GM11168 (cell line): ENCODE measurements at regions not wholly inside any gene's neighbourhood (a gene's known extent, or its start where the extent isn't known, plus 50 kb on each side); places are given as distances from the start of the nearest gene placed in this dataset.
"Not testable (repeated sequence)": the region's sequence is repeated elsewhere in the genome, so short reads cannot be mapped to it uniquely, and the experiment has no call there.

Experiments
- in situ Hi-C: fragments of 300-500 bp; cut with MboI; formaldehyde crosslinking; loops from one replicate; pipeline ENCODE4 v1.12.0; 2022; ENCODE audit warnings: low sequenced_read_pairs; ENCODE audit not compliant: unreplicated experiment

DNA sequence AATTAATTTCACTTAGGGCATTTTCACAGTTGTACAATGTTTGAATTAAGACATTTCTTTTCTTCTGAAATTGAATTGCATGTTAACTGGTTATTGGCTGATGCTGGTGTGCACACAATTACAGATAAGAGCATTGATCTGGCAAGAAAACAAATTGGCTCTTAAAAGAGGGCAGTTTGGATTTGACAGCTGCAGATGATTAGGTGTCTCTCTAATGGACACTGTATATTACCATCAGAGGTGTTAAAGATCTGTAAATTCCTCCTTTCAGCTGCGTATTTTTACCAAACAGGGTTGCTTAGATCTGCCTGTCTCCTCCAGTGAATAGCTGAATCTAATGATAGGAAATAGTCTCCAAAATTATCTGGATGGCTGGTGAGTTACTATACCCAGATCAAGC is 198.5 kb downstream of the BLID start:
- in situ Hi-C loops = no loop called here

DNA sequence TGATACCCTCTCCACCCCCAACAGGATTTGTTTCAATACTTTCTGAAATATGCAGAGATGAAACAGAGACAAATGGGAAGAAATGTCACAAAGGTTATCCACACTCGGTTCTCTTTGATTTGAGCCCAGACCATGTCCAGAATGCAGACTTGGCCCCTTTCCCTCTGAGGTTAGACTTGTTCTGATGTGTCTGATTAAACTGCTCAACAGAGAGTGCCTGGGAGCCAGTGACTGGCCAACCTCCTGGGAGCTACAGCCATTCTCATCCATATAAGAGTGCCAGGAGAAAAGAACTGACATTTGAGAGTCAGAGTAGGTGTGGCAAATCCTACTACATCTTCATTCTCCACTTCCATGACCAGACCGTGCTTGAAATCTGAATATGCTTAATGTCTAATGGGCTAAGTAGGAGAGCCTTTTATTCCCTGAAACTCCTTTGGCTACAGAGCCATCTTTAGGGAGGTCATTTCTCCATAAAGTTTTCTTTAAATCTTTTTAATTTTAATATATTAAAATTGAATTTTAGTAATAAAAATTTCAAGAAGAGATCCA is 201.4 kb downstream of the BLID start:
- in situ Hi-C loops = no loop called here

DNA sequence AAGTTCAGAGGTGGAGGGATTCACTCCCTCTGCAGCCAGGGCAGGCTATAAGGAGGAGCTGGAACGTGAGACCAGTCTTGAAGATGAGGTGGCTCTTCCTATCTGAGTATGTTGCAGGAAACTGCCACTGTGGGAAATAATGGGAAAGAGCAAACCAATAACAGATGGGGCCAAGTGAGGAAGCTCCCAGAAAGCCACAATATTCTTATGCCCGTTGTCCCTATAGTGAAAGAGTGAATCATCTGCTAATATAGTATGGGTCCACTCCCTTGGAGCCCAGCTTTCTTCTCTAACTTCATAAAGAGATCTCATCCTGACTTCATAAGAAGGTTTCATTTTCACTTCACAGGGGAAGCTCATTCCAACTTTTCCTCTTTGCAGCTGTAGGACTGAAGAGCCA is 206.4 kb downstream of the BLID start:
- in situ Hi-C loops = no loop called here

DNA sequence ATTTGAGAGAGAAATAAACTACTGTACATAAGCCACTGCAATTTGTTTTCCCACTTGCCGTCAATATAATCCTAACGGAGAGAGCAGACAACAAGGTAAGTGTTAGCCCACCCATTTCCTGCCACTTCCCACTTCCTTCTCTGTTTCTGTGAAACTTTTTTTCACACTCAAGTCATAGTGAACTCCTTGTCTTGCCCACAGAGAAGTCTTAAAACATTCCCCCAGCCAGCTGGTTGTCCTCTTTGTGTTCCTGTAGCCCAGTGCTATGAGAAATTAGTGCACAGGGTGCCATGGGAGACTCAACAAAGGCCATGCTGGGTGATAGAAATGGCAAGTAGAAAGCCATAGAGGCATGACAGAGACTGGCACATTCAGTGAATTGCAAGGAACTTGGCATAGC is 208.6 kb downstream of the BLID start:
- in situ Hi-C loops = no loop called here

DNA sequence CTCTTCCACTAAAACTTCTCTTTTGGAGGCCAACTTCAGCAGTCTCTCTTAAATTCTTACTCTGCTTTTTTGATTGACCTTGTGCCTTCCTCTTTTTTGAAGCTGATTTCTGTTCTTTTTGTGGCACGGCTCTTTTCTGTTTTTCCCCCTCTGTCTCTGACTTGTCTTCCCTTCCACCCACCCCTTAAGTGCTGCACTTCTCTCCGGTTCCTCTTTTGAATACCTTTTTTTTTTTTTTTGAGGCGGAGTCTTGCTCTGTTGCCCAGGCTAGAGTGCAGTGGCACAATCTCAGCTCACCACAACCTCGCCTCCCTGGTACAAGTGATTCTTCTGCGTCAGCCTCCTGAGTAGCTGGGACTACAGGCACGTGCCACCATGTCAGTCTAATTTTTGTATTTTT is 211.9 kb downstream of the BLID start:
- in situ Hi-C loops = no loop called here

DNA sequence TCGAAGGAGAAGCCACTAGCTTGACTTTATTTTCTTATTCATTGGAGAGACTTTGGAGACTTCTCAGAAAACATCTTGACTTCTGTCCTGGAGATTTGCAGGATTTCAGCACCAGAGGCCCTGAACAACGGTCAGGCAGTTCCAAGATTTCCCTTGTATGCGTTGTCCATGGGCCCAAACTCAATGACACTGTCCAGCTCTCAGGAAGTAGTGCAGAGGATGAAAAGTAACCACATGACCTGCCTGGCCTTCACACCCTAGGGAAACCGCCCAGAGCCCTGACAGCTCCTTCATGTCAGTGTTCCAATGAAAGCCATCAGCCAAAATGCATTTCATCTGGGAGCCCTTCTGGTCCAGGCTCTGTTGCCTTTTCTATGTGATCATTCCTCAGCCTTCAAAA is 214.1 kb downstream of the BLID start:
- in situ Hi-C loops = no loop called here

DNA sequence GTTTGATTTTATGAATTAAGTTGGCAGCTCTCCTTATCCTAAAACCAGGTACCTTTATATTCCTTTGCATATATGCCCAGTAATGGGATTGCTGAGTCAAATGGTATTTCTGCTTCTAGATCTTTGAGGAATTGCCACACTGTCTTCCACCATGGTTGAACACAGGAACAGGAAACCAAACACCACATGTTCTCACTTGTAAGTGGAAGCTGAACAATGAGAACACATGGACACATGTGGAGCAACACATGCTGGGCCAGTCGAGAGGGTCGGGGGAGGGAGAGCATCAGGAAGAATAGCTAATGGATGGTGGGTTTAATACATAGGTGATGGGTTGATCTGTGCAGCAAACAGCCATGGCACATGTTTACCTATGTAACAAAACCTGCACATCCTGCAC is 214.6 kb downstream of the BLID start:
- in situ Hi-C loops = not testable (repeated sequence)

DNA sequence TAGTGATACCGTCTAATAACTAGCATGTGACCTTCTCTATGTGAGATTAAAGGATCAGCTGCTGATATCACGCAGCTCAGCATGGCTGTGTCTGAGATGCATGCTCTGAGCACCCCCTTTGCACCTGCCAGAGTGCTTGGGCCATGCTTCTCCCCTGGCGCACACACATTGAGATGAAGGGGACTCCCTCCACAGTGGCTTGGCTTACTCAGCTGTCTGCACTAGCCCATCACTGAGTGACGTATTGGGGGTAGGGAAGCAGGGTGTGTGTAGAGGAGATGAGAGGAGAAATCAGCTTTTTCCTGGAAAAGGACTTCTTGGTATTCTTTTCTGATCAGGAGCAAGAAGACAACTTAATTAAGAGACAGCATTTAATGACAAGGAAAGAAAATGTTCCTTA is 216.5 kb downstream of the BLID start:
- in situ Hi-C loops = no loop called here

DNA sequence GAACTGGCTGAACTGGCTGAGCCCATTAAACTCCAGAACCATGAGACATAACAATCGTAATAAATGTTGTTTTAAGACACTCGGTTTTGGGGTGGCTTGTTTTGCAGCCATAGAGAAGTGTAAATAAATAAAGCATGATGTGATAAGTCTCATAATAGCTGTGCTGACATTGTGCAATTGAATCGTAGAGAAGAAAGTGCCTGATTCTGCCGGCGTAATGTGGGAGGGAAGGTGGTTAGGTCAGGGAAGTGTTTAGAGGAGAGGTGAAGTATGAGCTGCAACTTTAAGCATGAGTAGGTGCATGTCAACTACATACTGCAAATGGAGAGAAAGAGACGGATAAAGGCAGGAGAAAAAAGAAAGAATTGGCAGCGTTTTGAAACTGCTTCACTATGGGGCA is 217.1 kb downstream of the BLID start:
- in situ Hi-C loops = no loop called here

DNA sequence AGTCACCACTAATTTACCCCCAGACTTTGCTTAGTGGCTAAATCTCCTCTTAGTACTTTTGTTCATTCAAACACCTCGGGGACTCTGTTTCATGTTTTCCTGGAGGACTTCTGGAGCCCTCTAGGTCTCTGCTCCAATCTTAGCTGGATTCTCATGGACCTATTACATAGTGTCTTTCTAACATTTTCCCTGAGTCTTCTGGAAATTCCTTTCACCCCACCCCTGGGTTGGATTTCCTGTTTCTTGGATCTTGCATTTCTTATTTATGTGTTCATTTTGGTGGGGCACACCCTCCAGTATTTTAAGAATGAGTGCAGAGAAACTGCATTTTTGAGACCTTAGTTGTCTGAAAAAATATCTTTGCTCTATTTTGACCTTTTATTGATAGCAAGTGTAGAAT is 220.1 kb downstream of the BLID start:
- in situ Hi-C loops = no loop called here

DNA sequence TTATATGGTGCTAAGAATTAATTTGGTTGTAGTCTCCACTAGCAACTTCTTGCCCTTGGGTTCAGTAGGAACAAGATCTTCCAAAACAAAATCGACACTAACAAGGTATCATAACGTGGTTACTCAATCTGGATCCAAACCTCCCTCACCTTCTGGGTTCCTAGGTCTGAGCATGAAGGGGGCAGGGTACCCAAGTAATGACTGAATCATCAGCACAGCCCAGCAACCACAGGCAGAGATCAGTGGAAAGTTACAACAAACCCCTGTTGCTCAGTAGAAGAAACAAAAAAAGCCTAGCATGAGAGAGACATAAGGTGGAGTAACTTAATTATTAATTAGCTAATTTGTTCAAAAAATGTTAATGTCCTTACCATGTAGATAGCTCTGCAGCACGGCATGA is 221.4 kb downstream of the BLID start:
- in situ Hi-C loops = no loop called here

DNA sequence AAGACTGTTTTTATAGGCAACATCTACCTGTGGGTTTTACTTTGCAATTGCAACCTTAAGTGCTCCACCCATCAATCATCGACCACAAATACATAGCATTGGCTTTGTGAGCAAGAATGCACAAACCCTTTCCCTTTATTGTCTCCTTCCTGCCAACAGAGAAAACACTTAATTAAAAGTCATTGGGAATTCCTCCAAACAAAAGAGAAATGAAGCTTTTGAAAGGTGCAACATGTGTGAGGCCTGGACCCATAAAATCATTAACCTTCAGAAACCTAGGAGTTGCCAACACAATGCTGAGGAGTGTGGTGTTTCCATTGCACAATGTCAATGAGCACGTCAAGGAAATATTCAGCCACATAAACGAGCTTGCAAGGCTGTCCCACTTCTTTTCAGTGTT is 223.2 kb downstream of the BLID start:
- in situ Hi-C loops = no loop called here

DNA sequence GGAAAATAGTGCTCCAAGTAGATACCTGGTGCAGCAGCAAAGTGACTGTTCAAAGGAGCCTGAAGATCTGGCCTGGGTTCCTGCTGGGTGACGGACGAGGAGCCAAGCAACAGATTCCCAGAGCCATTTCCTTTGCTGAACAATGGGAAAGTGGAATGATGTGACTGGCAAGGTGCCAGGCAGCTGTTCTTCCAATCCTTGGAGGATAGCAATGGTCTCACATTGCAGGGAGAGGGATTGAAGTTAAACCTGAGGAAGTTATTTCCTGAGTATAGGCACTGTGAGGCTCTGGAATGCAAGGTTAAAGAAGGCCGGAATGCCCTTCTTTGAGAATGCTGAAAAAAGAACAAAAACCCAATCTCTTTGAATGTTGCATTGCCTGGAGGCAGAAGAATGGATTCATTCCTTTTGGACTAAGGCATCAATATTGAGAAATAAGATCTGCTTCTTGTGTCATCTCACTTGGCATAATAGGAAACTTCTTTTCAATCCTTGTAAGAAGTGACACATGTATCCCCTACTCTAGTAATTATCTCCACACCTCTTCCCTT is 223.8 kb downstream of the BLID start:
- in situ Hi-C loops = no loop called here

DNA sequence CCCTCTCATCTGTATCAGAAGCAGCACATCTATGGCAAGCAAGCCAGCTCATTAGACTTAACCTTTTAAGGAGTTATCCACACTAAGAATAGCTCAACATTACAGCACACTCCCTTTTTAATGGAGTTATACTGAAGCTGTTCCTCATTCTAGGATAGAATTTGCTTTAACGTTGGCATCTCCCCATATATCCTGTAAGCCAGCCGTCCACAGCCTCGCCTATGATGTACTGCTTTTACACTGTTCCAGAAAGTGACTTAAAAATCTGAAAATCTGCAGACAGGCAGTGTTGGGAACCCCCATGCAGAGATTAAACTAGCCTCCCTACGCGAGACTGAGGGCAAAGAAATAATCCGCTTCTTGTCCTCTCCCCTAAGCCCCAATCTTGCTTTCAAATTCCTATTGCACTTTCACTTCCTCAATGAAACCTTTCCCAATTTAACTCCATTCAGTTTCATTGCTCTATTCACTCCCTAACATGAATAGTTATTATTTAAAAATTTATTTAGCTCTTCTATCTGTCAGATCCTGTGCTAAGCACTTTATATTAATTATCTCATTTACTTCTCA is 225.0 kb downstream of the BLID start:
- in situ Hi-C loops = no loop called here

DNA sequence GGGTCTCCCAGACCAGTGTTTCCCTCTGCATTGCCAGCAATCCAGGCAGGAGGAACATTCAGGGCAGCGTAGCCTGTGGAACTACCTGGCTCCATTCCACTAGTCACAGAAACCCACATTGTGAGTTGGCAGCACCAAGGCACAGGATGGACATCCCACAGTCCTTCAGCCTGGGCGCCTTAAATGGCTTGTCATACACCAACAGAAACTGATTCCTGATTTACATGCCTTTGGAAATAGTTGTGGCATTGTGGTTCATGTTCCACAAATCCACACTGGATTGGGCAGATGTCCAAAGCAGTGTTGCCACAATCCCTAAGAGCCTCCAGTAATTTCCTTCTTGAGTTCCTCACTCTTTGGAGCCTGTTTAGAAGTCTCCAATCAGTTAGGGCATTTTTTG is 225.6 kb downstream of the BLID start:
- in situ Hi-C loops = no loop called here

DNA sequence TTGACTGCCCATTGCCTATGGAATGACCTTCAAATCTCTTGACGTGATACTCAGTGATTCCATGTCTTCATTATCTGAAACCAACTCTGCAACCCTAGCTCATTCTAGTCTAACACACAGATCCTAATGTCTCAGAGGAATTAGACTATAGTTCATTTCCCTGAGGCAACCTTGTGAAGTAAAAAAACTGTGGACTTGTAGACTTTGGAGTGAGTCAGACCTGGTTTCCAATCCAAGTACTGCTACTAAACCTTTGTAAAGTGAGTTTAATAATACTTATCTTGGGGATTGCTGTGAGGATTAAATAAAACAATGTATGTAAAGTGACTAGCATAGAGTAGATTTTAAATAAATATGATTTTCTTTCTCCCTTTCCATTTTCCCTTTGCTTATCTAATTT is 226.1 kb downstream of the BLID start:
- in situ Hi-C loops = no loop called here

DNA sequence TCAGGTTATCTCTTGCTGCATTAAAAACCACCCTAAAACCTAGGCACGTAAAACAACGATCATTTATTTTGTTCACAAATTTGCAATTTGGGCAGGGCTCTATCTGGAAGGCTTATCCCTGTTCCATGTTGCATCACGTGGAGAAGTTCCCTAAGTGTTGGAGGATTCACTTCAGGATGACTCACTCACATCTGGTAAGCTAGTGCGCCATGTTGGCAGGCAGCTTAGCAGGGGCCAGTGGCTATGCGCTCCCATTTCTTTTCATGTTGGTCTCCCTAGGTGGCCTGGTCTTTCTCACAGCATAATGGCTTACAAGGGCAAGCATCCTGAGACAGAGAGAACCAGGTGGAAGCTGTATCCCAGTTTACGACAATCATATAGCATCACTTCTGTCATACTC is 226.8 kb downstream of the BLID start:
- in situ Hi-C loops = no loop called here

DNA sequence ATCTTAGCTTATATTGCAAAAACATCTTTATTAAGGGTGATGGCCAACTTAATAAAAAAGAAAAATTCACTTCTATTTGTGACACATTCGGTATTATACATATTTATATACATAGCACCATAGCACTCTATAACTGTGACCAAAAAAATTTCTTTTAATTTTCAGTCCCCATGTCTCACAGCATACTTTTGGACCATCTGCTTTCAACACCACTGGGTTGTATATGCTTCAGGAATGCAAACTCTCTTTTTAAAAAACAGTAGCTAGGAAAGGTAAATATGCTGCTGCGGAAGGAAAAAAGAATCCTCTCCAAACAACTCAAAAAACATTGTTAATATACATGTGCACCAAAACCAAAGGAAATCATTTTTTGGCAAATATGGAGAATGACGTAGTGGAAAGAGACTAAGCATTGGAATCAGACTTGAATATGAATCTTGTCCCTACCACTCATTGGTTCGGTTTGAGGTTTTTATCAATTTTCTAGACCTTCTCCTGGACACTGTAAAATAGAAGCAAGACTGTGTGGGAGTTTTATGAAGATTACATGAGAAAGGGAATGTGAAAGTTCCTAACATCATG is 227.9 kb downstream of the BLID start:
- in situ Hi-C loops = no loop called here

DNA sequence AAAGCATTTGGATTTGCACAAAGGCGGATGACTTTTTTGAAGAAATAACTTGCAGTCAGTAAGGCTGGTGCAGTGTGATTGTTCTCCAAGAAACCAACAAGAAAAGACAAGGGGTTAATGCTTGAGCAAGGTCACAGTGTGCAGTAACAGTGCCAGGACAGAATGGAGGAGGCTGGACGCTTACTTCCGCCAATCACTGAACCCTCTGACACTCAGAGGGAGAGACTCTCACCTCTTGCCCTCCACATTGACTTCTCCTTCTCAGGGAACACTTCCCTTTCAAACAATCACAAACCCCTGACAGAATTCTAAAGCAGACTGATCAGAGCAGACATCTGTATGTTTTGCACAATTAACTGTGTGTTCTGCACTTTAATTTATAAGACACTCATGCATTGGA is 228.4 kb downstream of the BLID start:
- in situ Hi-C loops = no loop called here

DNA sequence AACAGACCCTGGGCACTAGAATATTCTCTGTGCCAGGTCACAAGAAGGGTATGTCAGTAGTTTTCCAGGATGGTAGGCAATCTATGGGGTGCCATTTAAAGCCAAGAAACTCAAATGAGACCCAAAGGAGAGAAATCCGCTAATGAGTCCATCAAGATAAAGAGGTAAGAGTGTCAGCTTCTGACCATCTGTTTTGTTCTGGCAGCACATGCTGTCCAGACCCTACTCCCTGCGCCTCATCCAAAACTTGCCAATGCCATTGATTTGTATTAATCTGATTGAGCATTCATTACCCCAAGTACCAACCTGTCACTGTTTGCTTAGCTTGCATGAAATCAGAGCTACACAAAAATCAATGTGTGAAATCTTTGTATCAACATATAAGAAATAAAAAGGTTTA is 229.0 kb downstream of the BLID start:
- in situ Hi-C loops = no loop called here

DNA sequence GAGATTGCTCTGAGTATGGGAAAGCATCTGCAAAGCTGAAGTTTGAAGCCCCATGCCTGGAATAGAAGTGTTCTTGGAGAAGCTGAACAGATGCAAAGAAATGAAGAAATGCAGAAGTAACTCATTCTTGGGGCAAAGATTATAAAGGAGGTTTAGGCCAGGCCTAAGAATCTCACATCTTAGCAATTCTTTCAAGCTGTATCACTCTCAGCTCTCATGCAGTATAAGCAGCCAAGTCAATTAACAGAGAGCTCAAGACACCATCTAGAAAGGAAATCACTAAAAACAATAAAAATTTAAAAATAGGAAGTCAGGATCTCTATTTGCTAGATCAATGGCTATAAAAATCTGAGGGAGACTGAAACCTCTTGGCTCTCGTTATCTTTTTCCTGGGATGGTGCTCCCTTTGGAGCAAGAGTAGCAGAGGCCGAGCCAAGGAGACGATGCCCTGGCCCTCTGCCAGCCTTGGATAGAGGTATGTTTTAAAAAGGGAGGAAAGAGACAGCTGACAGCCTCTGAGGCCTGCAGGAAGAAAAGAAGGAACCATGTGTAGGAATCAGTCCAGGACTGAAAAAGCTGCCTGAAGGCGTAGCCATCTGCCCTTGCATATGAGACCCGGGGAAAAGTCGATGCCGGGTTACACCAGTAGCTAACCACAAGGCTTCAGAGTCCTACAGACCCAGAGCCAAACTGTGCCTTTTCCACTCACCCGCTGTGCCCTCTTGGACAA is 229.8 kb downstream of the BLID start:
- in situ Hi-C loops = no loop called here

DNA sequence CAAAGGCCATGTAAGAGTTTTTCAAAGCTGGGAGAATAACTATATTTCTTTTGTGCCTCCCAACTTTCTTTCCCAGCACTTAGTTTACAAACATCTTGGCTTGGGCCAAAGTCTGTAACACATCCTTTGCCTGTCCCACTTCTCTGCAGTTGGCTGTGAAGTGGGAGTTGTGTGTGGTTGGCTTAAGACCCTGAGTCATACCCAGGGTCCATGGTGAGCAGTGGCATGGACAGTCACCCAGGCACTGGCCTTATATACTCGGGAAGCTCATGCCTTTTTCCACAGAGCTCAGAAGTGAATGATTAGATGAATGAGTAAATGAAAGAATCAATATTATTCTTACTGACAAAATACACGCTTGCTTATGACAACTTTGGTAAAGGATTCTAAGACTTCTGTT is 231.4 kb downstream of the BLID start:
- in situ Hi-C loops = no loop called here
